ENCODE measurements at regions not wholly inside any gene's neighbourhood (a gene's known extent, or its start where the extent isn't known, plus 50 kb on each side); places are given as distances from the start of the nearest gene placed in this dataset.

DNA sequence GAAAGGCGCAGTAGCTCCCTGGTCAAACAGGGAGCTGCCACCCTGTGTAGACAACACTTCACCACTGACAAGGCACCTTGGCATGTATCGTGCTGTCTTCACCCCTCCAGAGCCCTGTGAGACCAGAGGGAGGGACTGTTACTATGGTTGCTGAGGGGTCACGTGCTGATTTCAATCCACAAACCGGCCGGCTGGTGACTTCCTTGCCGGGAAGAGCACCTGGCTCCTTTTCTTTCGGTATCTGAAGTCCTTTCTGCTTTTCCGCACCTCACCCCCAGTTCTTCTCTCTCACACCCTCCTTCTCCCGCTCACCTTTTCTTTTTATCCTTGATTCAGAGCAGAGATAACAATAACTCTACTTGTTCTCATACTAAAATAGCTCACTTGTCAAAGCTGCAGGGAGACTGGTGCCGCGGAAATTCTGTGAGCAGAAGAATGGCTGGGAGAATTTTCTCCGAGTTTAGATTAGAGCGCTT is 327.2 kb downstream of the ZSWIM6 start:
- H3K4me1 ChIP-seq (ENCODE audit: control insufficient read depth, insufficient read depth, low read length): no peaks in the 10 kb centered on the region
- peak overlapping the region; percentile 11 for H3K4me3 ChIP-seq (ENCODE audit: low read length)
- H3K9me3 ChIP-seq (ENCODE audit: control insufficient read depth, low read length): no peaks in the 10 kb centered on the region
- H3K27me3 ChIP-seq (ENCODE audit: control insufficient read depth, insufficient read depth, low read length): no peaks in the 10 kb centered on the region
- H3K9ac ChIP-seq (ENCODE audit: low read length): peak overlapping the region; percentile 36
- no peaks in the 10 kb centered on the region for H3K36me3 ChIP-seq (ENCODE audit: control insufficient read depth, insufficient read depth, low read length)

DNA sequence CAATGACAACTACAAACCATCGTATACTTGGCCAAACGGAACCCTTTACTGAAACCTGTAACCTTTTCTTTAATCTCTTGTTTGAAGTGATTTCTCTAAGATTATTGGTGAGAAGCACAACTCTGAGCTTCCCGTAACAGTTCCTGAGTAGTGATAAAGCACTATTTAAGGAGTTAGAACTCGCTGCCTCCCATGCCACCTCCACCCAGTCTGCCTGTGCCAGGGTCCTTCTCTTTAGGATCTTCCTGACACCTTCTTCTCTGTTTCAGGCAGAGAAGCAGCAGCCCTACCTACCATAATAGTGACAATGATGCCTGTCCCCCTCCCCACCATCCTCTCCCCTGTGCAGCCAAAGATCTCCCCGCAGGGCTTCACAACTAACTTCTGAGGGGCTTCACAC is 330.6 kb downstream of the ZSWIM6 start:
- Histone ChIP-seq H3K9ac (ENCODE audit: low read length) (no peak overlapping the region), H3K36me3 (ENCODE audit: control insufficient read depth, insufficient read depth, low read length) (no peaks in the 10 kb centered on the region), H3K4me3 (ENCODE audit: low read length) (no peak overlapping the region), H3K4me1 (ENCODE audit: control insufficient read depth, insufficient read depth, low read length) (no peaks in the 10 kb centered on the region), H3K9me3 (ENCODE audit: control insufficient read depth, low read length) (no peaks in the 10 kb centered on the region), H3K27me3 (ENCODE audit: control insufficient read depth, insufficient read depth, low read length) (no peaks in the 10 kb centered on the region)

DNA sequence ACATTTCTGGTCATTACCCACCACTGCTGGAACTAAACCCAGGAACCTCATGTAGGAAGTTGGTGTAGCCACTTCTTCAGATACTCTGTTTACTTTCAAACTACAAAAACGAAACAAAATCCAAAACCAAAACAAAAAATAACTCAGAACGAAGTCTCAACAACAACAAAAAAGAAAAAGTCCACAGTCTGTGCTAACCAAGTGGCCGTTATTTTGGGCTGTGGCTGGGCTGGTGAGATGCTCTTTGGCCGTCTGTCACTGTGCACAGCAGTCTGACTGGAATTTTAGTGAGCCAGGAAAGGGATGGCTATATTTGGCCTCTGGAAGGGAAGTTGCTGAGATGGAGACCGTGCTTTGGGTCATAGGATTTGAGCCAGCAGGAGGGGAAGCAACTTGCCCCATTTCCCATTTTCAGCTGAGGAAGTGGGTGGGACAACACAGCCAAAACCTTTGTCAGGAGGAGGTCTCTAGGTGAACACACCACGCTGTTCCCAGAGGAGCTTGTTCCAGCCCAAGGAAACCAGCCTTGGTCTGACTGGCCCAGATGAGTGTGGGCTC is 334.1 kb downstream of the ZSWIM6 start:
- H3K9ac ChIP-seq (ENCODE audit: low read length): no peak overlapping the region
- no peaks in the 10 kb centered on the region for H3K9me3 ChIP-seq (ENCODE audit: control insufficient read depth, low read length)
- no peaks in the 10 kb centered on the region for H3K4me1 ChIP-seq (ENCODE audit: control insufficient read depth, insufficient read depth, low read length)
- no peak overlapping the region for H3K4me3 ChIP-seq (ENCODE audit: low read length)
- H3K27me3 ChIP-seq (ENCODE audit: control insufficient read depth, insufficient read depth, low read length): no peaks in the 10 kb centered on the region
- H3K36me3 ChIP-seq (ENCODE audit: control insufficient read depth, insufficient read depth, low read length): no peaks in the 10 kb centered on the region

DNA sequence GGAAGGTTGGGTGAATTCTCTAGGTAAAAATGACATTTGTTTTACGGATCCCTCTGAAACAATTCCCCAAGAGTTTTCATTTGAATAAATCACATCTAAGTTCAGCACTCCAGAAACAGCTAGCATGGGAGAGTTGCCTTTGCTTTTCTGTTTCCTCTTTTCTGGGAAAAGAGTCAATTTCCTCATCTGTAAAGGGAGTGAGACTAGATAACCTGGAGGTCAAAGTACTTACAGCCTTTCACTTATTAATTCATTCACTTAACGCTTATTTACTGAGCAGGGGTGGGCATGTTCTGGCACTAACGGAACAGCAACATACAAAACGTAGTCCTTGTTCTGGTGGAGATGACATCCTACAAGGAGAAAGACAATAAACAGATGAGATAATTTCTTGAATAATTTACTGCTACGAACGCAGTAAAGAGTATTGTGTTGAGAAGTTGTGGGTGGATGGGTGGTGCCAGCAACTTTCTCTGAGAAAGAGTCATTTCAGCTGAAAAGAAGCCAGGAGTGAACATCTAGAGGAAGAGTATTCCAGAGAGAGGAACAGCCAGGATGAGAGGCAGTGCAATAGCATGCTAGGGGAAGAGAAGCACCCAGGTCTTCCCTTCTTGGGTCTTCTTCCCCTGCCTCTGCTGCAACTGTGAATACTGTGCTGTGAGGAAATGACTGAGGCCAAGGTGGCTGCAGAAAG is 335.6 kb downstream of the ZSWIM6 start:
- no peak overlapping the region for H3K4me3 ChIP-seq (ENCODE audit: low read length)
- H3K9ac ChIP-seq (ENCODE audit: low read length): no peak overlapping the region
- H3K36me3 ChIP-seq (ENCODE audit: control insufficient read depth, insufficient read depth, low read length): no peaks in the 10 kb centered on the region
- no peaks in the 10 kb centered on the region for H3K9me3 ChIP-seq (ENCODE audit: control insufficient read depth, low read length)
- H3K27me3 ChIP-seq (ENCODE audit: control insufficient read depth, insufficient read depth, low read length): no peaks in the 10 kb centered on the region
- H3K4me1 ChIP-seq (ENCODE audit: control insufficient read depth, insufficient read depth, low read length): peaks cover under 1% of the 10 kb centered on the region

DNA sequence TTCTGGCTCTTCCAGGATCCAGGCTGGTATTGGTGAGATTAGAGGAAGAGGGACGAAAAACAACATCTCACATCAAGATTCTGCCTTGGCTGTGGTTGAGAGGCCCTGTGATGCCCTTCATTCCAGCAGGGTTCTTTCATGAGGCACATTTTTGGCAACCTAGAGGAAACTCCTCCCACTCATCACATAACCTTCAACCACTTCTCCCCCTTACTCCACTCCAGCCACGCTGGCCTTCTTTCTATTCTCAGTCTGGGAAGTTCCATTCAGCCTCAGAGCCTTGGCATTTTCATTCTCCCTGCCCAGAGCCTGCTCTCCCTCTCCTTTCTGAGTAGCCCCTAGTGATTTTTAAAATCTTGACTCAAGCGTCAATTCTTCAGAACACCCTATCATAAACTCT is 337.5 kb downstream of the ZSWIM6 start:
- H3K4me3 ChIP-seq (ENCODE audit: low read length): no peak overlapping the region
- no peak overlapping the region for H3K9ac ChIP-seq (ENCODE audit: low read length)
- H3K27me3 ChIP-seq (ENCODE audit: control insufficient read depth, insufficient read depth, low read length): no peaks in the 10 kb centered on the region

DNA sequence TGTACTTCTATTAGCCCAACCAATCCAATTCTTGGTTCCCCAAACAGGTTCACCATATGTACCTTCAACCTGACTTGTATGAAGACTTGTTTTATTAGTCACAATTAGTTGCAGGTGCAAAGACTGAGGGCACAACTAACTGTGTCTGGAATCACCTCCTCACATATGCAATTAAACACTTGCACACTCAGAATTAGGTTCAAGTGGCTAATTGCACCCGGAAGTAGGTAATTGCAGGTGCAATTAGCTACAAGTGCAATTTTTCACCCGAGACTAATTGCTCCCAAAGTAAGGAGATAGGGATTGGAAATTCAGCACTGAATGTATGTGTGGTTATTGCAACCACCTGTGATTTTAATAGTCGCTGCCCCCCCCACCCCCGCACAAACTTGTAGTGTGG is 338.9 kb downstream of the ZSWIM6 start:
- H3K4me1 ChIP-seq (ENCODE audit: control insufficient read depth, insufficient read depth, low read length): peaks cover 13% of the 10 kb centered on the region
- H3K27me3 ChIP-seq (ENCODE audit: control insufficient read depth, insufficient read depth, low read length): no peaks in the 10 kb centered on the region
- H3K4me3 ChIP-seq (ENCODE audit: low read length): no peak overlapping the region
- no peaks in the 10 kb centered on the region for H3K36me3 ChIP-seq (ENCODE audit: control insufficient read depth, insufficient read depth, low read length)
- H3K9ac ChIP-seq (ENCODE audit: low read length): no peak overlapping the region
- H3K9me3 ChIP-seq (ENCODE audit: control insufficient read depth, low read length): no peaks in the 10 kb centered on the region

More for the DNA sequence above, 337.5 kb downstream of the ZSWIM6 start:
- H3K4me1 ChIP-seq (ENCODE audit: control insufficient read depth, insufficient read depth, low read length): peaks cover 7% of the 10 kb centered on the region
- H3K9me3 ChIP-seq (ENCODE audit: control insufficient read depth, low read length): no peaks in the 10 kb centered on the region
- H3K36me3 ChIP-seq (ENCODE audit: control insufficient read depth, insufficient read depth, low read length): no peaks in the 10 kb centered on the region

DNA sequence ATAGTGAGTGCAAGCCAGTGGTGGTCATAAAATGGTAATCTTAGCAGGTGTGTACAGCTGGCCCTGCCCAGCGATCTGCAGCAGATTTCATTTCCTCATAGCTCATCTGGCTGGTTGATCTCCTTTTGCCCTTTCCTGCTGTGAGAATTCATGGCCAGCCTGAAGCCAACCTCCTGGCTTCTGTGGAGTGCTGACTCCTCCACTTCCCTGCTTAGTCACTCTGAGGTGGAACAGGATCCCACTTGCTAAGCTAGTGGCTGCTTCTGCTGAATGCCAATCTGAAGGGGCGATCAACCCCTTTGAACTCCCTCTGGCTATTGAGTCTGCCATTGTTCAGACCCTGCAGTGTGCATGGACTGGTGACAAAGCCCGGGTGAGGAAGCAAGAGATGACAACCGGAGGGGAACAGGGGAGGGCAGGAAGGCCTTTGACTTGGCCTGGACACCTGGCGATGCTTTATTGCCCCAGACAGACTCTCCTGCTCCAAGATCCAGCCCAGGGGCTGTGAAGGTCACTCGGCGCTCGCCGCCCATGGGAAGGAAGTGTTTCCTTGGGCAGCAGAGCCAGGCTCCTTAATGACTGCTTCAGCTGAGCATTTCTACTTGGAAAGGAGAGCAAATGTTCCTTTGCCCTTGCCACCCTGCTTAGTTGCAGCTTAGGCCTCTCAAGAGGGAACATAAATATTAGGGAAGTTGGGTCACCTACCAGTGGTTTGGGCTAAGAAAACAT is 341.1 kb downstream of the ZSWIM6 start:
- H3K27me3 ChIP-seq (ENCODE audit: control insufficient read depth, insufficient read depth, low read length): no peaks in the 10 kb centered on the region
- peaks cover 13% of the 10 kb centered on the region for H3K4me1 ChIP-seq (ENCODE audit: control insufficient read depth, insufficient read depth, low read length)
- H3K4me3 ChIP-seq (ENCODE audit: low read length): no peak overlapping the region
- no peaks in the 10 kb centered on the region for H3K9me3 ChIP-seq (ENCODE audit: control insufficient read depth, low read length)
- no peak overlapping the region for H3K9ac ChIP-seq (ENCODE audit: low read length)
- no peaks in the 10 kb centered on the region for H3K36me3 ChIP-seq (ENCODE audit: control insufficient read depth, insufficient read depth, low read length)

DNA sequence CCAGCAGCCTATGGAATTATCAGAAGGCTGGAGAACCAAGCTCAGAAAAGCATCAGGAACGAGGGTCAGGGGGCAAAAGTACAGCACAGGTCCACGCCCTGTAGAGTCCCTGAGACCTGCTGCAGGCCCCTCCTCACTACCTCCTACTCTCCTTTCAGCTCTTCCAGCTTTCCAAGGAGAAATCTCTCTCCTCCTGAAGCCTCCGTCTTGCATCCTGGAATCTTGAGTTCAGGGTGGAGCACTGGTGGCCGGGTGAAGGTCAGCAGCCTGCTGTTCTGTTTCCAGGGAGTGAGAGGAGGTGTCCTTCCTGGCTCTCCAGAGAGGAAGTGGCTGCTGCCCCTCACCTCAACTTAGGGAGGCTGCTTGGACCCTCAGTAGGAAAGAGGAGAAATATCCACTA is 342.3 kb downstream of the ZSWIM6 start:
- Histone ChIP-seq H3K27me3 (ENCODE audit: control insufficient read depth, insufficient read depth, low read length) (no peaks in the 10 kb centered on the region), H3K36me3 (ENCODE audit: control insufficient read depth, insufficient read depth, low read length) (no peaks in the 10 kb centered on the region), H3K4me3 (ENCODE audit: low read length) (no peak overlapping the region), H3K9ac (ENCODE audit: low read length) (no peak overlapping the region), H3K4me1 (ENCODE audit: control insufficient read depth, insufficient read depth, low read length) (peaks cover 13% of the 10 kb centered on the region), H3K9me3 (ENCODE audit: control insufficient read depth, low read length) (no peaks in the 10 kb centered on the region)

DNA sequence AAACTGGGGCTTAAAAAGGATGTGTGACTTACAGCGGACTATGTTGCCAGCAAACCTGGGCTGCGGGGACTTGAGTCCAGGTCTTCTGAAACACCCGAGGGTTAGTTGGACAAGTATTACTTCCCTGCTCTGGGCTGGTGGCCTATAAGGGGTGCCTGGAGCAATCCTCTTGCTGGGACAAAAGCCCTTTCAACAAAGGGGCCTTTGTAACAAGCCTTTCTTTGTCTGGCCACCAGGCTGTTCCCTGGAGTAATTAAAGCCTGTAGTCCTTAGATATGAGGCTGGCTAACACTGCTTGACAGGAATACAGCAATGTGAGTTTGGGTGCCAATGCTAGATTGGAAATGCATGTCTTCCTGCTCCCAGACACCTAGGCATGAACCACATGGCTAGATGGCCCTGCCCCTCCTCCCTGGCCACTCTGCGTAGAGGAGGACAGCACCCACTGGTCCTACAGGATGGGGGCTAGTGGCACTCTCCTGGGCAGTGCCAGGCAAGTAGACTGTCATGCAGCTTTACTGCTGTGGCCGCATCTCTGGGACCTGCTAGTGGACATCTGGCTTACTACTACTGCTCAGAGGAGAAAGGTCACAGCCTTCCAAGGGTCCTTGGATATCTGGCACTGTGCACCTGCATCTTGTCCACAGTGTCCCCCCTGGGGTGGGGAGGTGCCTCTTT is 343.1 kb downstream of the ZSWIM6 start:
- Histone ChIP-seq H3K36me3 (ENCODE audit: control insufficient read depth, insufficient read depth, low read length) (no peaks in the 10 kb centered on the region), H3K4me3 (ENCODE audit: low read length) (no peak overlapping the region), H3K9me3 (ENCODE audit: control insufficient read depth, low read length) (no peaks in the 10 kb centered on the region), H3K9ac (ENCODE audit: low read length) (no peak overlapping the region), H3K27me3 (ENCODE audit: control insufficient read depth, insufficient read depth, low read length) (no peaks in the 10 kb centered on the region), H3K4me1 (ENCODE audit: control insufficient read depth, insufficient read depth, low read length) (peaks cover 13% of the 10 kb centered on the region)

DNA sequence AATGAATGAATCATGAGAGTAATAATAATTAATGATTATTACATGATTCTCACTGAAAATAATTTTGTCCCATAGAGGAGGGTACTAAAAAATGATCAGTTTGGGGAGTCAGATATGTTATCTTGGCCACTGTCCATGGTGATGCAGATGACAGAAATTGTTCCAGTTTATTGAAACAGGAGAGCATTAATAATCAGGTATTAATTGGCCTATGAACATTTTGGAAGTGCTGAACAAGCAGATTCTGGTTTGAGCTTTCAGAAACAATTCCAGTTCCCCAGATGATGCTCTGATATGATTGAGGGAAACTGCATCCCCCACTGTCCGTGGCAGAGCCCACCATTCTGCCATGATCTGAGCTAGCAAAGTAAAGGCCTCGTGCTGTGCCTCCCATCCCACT is 345.2 kb downstream of the ZSWIM6 start:
- Histone ChIP-seq H3K4me1 (ENCODE audit: control insufficient read depth, insufficient read depth, low read length) (peaks cover 13% of the 10 kb centered on the region), H3K36me3 (ENCODE audit: control insufficient read depth, insufficient read depth, low read length) (no peaks in the 10 kb centered on the region), H3K27me3 (ENCODE audit: control insufficient read depth, insufficient read depth, low read length) (peaks cover 3% of the 10 kb centered on the region), H3K9me3 (ENCODE audit: control insufficient read depth, low read length) (no peaks in the 10 kb centered on the region), H3K4me3 (ENCODE audit: low read length) (no peak overlapping the region), H3K9ac (ENCODE audit: low read length) (no peak overlapping the region)

DNA sequence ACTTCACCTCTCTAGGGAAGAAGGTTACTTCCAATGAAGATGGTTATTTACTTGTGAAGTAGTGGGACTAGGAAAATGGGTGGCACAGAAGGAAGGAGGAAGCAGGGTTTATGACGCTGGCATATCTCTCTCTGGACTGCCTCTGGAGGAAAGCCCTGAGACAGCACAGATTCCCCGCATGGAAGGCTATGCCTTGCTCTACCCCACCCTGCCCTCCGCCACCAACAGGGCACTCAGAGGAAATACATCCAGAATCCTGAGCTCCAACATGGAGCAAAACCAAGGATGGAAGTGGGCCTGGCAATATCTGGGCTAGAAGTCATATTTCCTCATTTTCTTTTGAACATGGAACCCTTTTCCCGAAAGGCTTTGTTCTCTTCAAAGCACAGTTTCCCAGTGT is 346.9 kb downstream of the ZSWIM6 start:
- H3K9ac ChIP-seq (ENCODE audit: low read length): no peak overlapping the region
- H3K9me3 ChIP-seq (ENCODE audit: control insufficient read depth, low read length): no peaks in the 10 kb centered on the region
- H3K4me3 ChIP-seq (ENCODE audit: low read length): no peak overlapping the region
- H3K27me3 ChIP-seq (ENCODE audit: control insufficient read depth, insufficient read depth, low read length): peaks cover 3% of the 10 kb centered on the region
- H3K4me1 ChIP-seq (ENCODE audit: control insufficient read depth, insufficient read depth, low read length): peaks cover 6% of the 10 kb centered on the region
- no peaks in the 10 kb centered on the region for H3K36me3 ChIP-seq (ENCODE audit: control insufficient read depth, insufficient read depth, low read length)

DNA sequence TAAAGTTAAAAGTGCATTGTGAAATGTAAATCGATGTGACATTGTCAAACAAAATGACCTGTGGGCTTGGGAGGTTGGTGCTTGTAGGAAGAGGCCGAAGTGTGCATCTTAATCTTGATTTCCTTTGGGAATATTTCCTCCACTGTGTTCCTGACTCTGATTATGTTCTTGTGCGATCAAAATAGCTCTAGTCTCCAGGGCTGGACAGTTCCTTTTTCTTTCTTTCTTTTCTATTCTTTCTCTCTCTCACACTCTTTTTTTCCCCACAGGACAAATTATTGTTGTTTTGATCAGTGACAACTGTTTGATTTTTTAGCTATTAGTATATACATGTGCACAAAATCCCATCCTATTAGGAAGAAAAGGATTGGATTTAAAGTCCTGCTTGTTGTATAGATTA is 347.5 kb downstream of the ZSWIM6 start:
- no peaks in the 10 kb centered on the region for H3K9me3 ChIP-seq (ENCODE audit: control insufficient read depth, low read length)
- H3K36me3 ChIP-seq (ENCODE audit: control insufficient read depth, insufficient read depth, low read length): no peaks in the 10 kb centered on the region
- H3K4me3 ChIP-seq (ENCODE audit: low read length): no peak overlapping the region
- H3K27me3 ChIP-seq (ENCODE audit: control insufficient read depth, insufficient read depth, low read length): peaks cover 3% of the 10 kb centered on the region
- no peak overlapping the region for H3K9ac ChIP-seq (ENCODE audit: low read length)
- H3K4me1 ChIP-seq (ENCODE audit: control insufficient read depth, insufficient read depth, low read length): peaks cover 6% of the 10 kb centered on the region
